CD4-positive, alpha-beta T cell treated with Interleukin-1 beta for 1 hour (primary cell): ENCODE measurements at regions not wholly inside any gene's neighbourhood (a gene's known extent, or its start where the extent isn't known, plus 50 kb on each side); places are given as distances from the start of the nearest gene placed in this dataset.

Experiments
- DNase-seq, 2 donors: peaks; one replicate each; pipeline ENCODE4 v3.0.0-alpha.2; 2020 to 2022

DNA sequence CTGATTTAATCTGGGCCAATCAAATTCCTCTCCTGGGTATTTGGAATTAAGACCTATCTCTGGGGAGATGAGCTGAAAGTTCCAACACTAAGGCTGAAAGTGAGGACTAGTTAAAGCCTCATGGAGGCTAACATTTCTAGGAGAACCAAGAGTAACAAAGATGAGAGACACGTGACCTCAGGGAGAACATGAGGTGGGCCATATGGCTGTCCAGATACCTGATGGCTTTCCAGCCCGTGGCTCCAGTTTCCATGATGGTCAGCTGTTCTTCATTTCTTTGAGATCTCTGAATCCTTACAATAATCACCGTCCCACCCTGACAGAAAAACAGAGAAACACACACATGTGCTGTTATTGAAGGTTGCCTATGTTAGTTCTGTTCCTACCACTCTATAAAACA, 66.1 kb downstream of the LEPR start:
- DNase-seq, result no peak

DNA sequence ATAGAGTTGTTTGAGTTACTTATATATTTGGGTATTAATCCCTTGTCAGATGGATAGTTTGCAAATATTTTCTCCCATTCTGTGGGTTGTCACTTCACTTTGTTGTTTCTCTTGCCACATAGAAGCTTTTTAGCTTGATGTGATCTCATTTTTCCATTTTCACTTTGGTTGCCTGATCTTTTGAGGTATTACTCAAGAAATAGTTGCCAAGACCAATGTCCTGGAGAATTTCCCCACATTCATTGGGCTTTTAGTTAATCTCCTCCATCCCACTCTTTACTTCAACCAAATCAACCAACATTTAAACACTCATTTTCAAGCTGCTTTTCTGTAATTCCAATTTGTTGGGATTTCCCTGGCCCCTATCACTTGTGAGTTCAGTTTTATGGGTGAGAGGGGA, 69.0 kb downstream of the LEPR start:
- DNase-seq, result no peak

DNA sequence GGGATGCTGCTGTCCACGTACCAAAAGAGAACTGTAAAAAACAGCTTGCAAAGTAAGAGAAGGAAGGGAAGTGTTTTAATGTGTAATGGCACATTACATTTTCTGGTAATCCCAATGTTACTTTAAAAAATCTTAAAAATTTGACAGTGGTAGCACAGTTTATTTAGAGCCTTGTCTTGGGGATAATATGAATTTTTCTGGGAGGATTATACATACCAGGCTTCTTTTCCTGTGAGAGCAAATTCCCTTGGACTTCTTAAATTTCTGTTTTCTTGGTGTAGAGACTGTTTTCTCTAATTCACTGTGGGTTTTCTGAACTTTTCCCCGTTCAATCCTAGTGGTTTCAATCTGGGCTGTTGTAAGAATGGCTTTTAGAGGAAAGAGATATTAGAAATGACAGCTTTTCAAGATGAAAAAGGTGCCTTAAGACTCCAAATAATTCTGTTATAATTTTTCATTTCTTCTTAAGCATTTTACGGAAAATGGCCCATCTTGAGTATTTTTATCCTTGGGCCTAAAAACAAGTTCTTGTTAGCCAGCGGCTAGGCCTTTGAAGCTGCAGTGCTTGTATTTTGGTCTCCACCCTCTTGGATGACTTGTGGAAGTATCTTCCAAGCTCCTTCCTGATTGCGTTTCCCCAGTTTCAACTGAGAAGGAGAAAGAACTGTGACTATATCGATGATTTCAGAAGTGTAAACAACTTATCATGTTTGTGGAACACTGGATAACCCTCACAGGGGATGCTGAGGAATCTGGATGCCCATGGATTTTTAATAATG, 70.0 kb downstream of the LEPR start:
- DNase-seq, result no peak

DNA sequence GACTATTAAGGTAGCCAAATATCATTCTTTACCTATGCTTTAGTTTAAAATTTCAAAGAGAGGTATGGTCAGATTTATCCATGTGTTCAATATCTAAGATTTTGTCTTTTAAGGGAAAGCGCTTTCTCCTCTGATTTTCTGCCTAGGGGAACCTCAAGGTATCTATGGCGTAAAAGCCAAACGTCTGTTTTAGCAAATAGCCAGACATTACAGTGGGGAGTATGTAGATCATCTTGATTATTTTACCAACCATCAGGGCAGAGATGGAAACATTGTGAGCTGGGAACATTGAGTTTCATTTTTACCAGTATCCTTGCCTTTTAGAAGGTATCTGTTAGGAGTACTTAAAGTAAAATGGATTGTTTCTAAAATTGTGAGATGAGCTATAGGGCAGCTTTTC, 71.0 kb downstream of the LEPR start:
- DNase-seq, result no peak

DNA sequence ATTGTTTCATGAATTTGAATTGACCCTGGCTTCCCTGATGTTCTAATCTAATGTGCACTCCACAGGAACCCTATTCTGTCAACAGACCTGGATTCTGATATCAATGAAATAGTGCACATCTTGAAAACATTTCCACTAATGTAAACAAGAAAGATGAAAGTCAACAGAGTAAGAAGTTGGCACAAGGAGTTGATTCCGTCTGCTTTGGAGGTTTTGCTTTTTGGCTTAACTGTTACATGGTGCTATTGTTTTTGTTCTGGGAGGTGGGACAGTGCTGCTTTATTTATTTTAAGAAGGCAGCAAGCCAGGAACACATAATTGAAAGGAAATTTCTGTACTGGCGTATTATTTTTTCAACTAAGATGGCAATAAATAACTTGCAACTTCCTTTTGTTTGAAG, 73.3 kb downstream of the LEPR start:
- DNase-seq, result no peak

DNA sequence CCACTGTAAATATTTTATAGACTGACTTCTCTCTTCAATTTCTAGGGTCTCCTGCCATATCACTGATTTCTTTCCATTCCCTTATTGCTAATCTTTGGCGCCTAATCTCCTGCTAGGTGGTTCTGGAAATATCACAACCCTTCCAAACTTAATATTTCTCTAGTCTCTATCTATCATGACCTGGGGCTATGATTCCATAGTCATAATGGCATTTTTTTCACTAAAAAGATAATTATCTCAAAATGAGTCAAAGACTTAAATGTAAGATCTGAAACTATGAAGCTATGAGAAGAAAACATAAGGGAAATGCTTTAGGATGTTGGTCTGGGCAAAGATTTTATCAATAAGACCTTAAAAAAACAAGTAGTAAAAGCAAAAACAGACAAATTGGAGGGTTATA, 74.2 kb downstream of the LEPR start:
- DNase-seq, result no peak

DNA sequence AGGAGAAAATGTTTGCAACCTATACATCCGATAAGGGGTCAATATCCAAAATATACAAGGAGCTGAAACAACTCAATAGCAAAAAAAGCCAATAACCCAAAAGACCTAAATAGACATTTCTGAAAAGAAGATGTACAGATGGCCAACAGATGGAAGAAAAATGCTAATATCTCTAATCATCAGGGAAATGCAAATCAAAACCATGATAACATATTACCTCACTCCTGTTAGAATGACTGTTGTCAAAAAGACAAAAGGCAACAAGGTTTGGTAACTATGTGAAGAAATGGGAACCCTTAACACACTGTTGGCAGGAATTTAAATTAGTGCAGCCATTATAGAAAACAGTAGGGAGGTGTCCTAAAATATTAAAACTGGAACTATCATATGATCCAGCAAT, 74.7 kb downstream of the LEPR start:
- DNase-seq, result no peak

DNA sequence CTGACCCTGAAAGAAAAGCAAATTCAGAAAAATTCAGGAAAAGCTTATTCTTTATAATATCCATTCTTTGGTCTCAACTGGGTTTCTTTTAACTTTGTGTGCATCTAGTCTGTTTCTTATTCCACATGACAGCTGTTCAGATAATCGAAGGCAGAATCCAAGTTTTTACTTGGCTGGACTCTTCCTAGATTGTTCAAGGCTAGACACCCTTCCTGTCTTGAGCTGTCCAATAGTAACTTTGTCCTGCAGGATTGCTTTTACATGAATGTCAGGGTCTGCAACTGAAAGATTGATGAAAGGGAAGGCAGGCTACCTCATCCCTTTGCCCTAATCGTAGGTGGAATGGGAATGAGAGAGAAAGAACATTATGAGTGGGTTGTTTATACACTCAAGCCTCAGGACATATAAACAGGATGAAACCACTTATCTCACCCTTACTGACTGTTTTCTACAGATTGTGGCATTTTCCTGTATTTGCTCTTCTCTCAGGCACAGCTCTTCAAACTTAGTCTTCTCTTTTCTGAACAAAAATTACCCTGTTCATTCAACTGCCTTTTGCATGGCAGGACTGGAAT, 76.9 kb downstream of the LEPR start:
- no peak for DNase-seq

DNA sequence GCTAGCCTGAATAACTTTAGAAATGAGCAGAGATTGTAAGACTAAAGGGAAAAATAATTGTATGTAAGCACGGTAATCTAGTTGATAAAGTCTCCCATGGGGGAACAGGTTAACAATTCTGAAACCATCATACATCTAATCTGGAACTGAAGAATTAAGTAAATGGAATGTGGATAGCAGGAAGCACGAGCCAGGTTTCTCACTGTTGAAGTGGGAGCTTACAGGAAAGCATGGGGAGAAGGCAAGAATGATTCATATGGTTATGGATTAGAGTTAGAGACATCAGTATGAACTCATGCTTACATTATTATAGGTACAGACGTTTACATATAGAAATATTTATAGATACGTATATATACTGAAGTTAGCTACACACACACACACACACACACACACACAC, 83.0 kb downstream of the LEPR start:
- no peak for DNase-seq

DNA sequence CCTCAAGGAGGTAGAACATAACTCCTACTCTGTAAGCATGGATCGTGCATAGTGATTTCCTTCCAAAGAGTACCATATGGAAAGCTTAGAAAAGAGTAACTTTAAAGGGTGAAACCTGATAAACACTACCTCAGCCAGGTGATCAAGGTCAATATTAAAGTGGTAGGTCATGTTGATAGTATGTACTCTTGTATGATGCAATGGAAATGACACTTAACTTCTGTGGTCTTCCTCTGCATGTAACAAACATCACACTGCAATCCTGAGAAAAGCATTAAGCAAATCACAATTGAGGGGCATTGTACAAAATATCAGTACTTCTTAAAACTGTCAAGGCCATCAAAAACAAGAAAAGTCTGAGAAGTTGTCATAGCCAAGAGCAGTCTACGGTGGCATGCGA, 83.8 kb downstream of the LEPR start:
- DNase-seq, result no peak

DNA sequence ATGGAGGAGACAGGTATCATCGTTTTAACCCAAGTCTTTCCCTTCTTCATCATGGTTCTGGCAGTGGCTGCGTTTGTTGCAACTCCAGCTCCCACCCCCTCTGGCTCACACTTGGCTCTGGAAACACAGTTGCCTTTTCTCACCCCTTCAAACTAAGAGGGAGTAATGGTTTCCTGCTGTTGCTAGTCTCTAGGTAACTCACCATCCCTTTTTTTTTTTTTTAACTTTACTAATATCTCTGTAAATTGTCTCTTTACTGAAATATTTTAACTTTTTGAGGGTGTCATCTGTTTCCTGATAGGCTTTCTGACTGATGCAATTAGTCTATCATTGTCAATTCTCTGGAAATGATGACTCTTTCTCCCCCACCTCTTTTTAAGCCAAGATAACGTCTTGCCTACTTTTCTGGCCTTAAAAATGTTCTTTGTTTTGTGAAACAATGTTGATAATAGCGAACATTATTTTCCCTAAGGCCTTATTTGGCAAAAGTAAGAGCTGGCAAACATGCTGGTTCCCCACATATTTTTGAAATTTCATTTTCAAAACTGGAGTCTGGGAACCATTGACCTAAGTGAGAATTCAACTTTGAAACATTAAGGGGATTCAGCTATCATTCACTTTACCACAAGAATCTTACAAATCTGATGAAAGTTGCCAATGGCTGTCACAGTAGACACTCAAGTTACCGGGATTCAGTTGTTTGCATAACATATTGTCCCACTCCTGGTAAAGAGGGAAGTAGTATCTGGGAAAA, 85.3 kb downstream of the LEPR start:
- DNase-seq, result no peak

DNA sequence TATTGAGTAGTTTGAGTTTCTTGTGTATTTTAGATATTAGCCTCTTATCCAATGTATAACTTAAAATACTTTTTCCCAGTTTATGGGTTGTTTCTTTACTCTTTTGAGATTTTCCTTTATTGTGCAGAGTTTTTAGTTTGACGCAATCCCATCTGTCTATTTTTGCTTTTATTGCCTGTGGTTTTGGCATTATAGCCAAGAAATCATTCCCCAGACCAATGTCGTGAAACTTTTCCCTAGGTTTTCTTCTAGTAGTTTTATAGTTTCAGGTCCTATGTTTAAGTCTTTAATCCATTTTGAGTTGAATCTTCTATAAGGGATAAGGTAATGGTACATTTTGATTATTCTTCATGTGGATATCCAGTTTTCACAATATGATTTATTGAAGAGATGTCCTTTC, 87.6 kb downstream of the LEPR start:
- no peak for DNase-seq

DNA sequence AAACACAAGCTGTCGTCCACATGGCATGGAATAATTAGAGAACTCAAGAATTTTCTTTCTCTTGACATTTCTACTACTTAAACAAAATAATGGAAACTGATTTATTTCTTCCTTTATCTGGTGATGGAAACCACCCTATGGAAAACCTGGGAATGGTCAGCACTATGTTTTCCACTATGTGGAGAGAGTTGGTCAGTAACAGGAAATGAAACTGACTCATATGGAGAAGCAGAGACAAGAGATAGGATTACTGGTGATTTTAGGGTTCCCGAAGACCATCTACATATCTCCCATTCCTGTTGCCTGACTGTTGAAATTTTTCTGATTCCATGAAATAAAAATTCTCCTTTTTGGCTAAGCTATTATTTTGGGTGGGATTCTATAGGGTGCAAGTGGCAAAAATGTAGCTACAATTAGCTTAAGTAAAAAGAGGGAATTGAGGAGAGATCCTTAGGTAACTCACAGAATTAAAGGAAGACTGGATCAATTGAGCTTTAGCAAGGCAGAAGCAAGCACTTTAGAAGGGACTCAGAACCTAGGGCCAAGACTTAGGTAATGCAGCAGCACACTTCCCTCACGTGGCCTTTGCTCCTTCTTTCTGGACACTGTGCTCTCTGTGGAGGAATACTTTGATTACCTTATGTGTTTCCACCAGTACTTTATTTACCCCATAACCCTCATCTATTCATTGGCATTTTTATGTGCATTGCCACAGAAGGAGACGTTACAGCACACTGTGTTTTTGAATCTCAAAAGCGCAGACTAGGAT, 89.6 kb downstream of the LEPR start:
- DNase-seq, result no peak

DNA sequence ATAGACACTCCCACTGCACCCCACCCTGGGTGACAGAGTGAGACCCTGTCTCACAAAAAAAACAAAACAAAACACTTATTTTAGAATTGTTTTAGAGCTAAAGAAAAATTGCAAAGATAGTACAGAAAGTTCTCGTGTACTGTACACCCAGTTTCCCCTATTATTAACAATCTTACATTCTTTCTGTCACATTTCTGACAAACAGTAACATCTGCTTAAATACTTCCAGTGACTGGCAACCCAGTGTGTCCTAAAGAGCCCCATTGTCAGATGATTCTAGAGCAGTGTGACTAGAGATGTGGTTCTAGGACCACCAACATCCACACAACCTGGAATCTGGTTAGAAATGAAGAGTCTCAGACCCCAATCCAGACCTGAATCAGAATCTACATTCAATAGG, 90.5 kb downstream of the LEPR start:
- DNase-seq, result no peak

DNA sequence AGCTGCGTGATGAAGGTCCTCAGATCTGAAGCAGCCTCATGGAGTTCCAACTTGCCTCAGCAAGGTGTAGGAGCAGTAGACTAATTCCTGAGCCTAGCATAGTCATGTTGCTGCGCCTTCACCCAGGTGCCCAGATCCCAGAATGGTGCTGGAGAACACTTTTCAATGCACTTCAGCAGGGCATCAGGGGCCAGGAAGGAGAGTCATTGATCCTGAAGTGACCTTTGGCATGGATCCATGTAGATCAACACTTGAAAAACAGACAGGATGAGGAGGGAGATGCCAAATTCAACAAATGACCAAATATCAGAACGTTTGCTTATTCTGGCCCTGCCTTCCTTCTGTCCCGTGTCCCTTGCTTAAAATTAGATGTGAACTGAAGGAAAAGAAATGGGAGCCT, 91.9 kb downstream of the LEPR start:
- DNase-seq, result no peak

DNA sequence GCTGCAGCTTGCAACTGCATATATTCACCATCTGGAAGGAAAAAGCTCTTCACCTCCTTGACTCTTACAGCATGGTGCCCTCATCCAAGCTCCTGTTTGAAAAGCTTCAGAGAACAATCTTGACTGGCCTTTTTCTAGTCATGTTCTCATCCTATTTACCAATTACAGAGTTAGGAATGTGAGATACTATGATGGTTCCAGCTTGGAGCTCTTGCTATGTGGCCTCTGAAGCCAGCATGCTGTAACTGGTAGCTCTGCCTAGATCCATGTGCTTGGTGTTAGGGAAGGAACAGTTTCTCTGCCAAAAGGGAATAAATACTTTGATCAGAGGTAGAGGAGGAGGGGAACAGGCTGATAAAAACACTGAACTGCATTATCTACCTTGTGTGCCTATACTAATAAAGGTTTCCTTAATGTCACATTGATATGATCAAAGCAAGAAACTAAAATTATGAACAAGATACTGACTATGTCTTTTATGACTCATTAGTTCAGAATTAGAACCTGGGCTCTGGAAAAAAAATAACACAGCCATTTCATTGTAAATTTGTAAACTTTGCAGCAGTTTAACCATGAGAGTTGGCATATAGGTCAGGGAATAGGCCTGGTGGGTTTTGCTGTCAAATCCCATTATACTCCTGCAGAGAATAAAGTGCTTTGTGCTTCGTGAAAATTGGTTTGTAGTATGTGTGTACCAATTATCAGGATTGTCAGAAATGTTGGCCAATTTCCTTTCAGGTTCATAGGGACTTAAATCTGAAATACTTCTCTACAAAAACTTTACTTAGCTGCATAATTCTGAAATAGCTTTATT, 92.7 kb downstream of the LEPR start:
- DNase-seq, result no peak

DNA sequence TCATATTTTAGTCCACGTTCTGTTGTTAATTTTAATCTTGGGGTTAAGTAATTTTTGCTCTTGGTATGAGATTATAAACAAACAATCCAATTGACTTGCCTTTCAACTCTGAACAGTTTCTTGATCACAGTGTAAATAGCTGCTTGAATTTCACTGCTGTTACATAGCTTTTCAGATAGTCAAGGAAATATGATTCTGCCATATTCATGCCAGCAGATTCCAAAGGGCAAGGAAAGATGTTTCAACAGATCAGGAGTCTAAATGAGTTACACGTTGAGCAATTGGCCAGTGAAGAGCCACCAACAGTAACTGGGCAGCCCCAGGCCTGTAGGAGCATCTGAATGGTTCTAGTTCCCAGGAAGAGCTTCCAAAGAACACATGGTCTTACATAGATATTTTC, 93.6 kb downstream of the LEPR start:
- no peak for DNase-seq

DNA sequence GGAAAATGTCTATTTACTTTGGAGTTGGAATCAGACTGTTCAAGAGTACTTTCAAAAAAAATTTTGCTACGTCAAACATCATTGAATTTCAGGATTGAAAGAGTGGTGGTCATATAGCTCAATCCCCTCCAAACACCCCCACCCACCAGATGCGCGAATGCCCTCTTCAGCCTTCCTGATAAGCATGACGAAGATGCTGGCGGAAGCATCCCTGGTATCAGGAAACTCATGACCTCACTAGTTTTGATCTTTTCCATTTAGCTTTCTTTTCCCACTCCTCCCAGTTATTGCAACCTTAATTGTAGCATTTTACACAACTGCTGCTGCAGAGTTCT, 104.4 kb downstream of the LEPR start:
- DNase-seq, result no peak

DNA sequence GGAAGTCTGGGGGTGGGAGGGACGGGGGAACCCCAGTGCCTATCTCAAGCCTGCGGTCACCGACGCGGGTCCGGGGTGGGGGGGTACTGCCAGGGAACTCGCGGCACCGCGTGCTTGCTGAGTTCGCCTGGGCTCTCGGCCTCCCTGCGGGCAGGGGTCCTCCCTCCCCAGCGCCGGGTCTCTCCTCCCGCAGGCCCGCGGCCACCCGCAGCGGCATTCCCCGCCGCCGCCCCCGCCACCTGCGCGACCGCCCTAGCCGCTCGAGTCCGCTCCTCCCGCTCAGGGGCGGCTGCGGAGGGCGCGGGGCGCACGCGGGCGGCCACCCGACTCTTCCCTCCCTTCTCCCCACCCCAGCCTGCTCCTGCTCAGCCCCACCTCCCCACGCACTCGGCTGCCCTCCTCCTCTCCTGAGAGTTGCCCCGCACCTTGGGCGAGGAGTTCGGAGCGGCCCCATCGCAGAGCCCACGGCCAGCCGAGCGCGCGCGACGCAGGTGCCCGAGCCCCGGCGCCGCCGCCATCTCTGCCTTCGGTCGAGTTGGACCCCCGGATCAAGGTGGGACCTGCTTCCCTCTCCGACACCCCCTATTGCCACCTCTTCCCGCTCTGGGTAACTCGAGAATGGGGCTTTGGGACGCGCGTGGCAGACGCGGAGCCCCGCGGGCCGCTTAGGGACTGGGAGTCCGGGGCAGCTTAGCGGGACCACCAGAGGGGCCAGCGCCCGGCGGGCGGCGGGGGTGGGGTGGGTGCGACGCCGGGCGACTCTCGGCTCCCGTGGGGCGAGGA, 105.0 kb downstream of the LEPR start:
- no peak for DNase-seq

DNA sequence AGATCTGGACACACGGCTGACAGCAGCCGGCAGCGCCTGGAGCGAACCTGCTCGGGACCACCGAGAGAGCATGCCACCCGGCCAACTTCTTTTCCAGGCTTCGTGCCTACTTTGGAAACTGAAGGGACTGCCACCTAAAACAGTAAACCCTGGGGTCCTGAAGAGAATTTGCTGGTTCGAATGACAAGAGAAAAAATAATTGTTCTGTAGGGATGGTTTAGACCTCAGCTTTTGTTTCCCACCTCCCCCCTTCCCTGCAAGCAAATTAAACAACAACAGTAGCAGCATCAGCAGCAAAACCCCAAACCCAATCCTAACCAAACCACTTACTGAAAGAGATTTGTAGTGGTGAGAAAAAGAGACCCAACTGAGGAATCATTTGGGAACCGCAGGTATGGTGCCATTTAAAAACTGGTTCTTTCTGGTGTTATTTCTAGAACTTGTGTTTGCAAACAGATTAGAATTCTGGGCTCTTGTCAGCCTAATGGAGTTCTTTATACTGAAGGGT, 105.6 kb downstream of the LEPR start:
- DNase-seq, result no peak

DNA sequence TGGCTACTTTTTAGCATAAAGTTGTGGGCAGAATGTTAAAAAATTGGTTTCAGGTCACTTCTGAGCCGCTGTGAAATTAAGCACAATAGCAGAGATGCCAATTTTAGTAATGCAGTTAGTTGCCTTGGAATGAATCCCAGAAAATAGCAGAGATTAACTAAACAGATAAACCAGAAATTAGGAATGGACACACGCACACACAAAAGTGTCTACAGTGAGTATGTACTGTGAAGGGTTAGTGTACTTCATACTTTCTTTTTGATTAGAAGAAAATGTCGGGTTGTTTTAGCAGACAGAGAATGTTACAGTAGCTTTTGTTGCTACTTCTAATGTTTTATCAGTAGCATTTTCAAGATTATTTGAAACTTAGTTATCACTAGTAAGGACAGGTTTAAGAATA, 106.7 kb downstream of the LEPR start:
- no peak for DNase-seq
